CD4-positive, CD25-positive, alpha-beta regulatory T cell (primary cell): ENCODE measurements at regions not wholly inside any gene's neighbourhood (a gene's known extent, or its start where the extent isn't known, plus 50 kb on each side); places are given as distances from the start of the nearest gene placed in this dataset.

Source experiments
- ATAC-seq, 2 donors: fragments of 150-1000 bp; cut with Tn5 transposase; one replicate each; pipeline ENCODE4 v1.10.0; 2021; ENCODE audit warnings: low read depth in 2 of 2, moderate number of reproducible peaks in 2 of 2, moderate library complexity in 1 of 2
- DNase-seq, 3 donors: peaks; one replicate each; pipeline versions ENCODE4 v3.0.0 to v3.0.0-alpha.2; 2012 to 2022; ENCODE audit warnings: mixed read lengths in 1 of 3
- H3K27ac ChIP-seq: one replicate; pipeline ENCODE4 v1.7.0; 2013; ENCODE audit warnings: mild to moderate bottlenecking, low read length; ENCODE audit not compliant: insufficient read depth, poor library complexity, severe bottlenecking
- H3K27me3 ChIP-seq: one replicate; pipeline ENCODE4 v1.7.0; 2013; ENCODE audit warnings: low read length; ENCODE audit not compliant: control insufficient read depth, insufficient read depth
- H3K36me3 ChIP-seq: one replicate; pipeline ENCODE4 v1.7.0; 2013; ENCODE audit warnings: mild to moderate bottlenecking, low read length, moderate library complexity; ENCODE audit not compliant: control insufficient read depth, insufficient read depth
- H3K4me1 ChIP-seq: 2 replicates; pipeline ENCODE4 v1.7.0; 2013; ENCODE audit warnings: mild to moderate bottlenecking, low read length; ENCODE audit not compliant: insufficient read depth, control insufficient read depth, poor library complexity, severe bottlenecking
- H3K4me3 ChIP-seq: one replicate; pipeline ENCODE4 v1.7.0; 2013; ENCODE audit warnings: low read depth, mild to moderate bottlenecking, low read length, moderate library complexity
- H3K9me3 ChIP-seq, 2 experiments: 1 replicate in 1 of 2; 2 replicates in 1 of 2; pipeline ENCODE4 v1.7.0; 2013; ENCODE audit warnings: low read length in 2 of 2, mild to moderate bottlenecking in 1 of 2, moderate library complexity in 1 of 2; ENCODE audit not compliant: control insufficient read depth in 2 of 2
- H3K27ac Mint-ChIP-seq, 3 donors: one replicate each; pipeline ENCODE4 v1.8.0; 2020 to 2022; ENCODE audit warnings: mild to moderate bottlenecking in 3 of 3, mixed read lengths in 3 of 3, moderate library complexity in 2 of 3
- H3K27me3 Mint-ChIP-seq: one replicate; pipeline ENCODE4 v1.8.0; 2022; ENCODE audit warnings: mild to moderate bottlenecking, mixed read lengths
- H3K36me3 Mint-ChIP-seq: one replicate; pipeline ENCODE4 v1.8.0; 2020; ENCODE audit warnings: mixed read lengths
- H3K4me1 Mint-ChIP-seq, 4 donors: one replicate each; pipeline ENCODE4 v1.8.0; 2020 to 2022; ENCODE audit warnings: mixed read lengths in 4 of 4, mild to moderate bottlenecking in 1 of 4
- H3K4me3 Mint-ChIP-seq, 4 donors: one replicate each; pipeline ENCODE4 v1.8.0; 2020 to 2022; ENCODE audit warnings: mild to moderate bottlenecking in 4 of 4, mixed read lengths in 4 of 4, moderate library complexity in 3 of 4
- H3K9me3 Mint-ChIP-seq, 7 donors: one replicate each; pipeline ENCODE4 v1.8.0; 2020 to 2022; ENCODE audit warnings: mixed read lengths in 7 of 7, mild to moderate bottlenecking in 3 of 7, moderate library complexity in 2 of 7

DNA sequence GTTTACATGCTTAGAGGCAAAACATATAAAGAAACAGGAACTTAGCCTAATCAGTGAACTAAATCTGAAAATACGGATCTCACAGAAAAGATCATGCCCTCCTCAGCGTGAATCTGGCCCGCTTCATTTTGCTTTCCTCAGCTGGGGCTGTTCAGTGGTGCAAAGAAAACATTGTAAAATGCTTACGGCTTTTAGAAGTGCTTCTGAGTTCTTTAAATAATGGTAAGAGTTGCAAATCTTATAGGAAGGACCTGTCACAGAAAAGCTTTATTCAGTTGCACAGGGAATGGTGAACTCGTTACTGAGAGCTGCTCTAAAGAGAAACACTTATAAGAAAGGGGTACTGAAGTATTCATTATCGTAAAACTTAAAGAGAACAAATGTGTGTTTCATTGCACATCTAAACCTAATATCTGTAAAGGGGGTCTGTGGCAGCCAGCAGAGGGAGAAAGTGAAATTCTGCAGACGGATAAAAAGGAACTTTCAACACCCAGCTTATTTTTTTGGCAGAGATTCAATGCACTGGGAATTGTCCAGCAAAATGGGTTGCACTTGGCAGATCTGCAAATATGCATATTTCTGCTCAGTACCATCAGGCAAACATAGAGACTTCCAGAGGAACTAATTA is 139.2 kb upstream of the ANK2 start:
- no peak for DNase-seq
- Mint-ChIP-seq H3K4me1 (peaks cover 0 to 4% (median 0%) of the 10 kb centered on the region in 4 donors), H3K27ac (no peak overlapping the region), H3K27me3 (peaks cover 9% of the 10 kb centered on the region), H3K36me3 (no peaks in the 10 kb centered on the region), H3K4me3 (no peak overlapping the region), H3K9me3 (peaks cover 0 to 2% (median 0%) of the 10 kb centered on the region in 7 donors)
- Histone ChIP-seq H3K4me1 (no peaks in the 10 kb centered on the region), H3K9me3 (no peaks in the 10 kb centered on the region), H3K27ac (no peak overlapping the region), H3K27me3 (peaks cover 4% of the 10 kb centered on the region), H3K4me3 (no peak overlapping the region), H3K36me3 (no peaks in the 10 kb centered on the region)
- no peak for ATAC-seq

DNA sequence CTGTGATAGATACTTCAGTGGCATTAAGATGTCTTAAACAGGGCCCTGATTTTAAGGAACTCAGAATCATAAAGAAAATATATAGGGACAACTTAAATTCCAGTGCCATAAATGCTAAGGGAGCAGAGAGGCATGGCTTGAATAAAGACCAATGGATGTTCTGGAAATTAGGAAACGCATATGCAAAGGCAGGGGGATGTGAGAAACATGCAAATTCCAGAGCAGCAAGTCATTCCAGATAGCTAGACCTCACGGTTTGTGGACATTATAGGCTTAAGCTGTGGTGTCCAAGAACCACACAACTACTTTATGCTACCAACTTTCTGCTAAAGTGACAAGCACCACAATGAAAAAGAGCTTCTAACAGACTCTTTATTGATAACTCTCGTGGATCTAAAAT is 132.6 kb upstream of the ANK2 start:
- H3K27me3 Mint-ChIP-seq = no peaks in the 10 kb centered on the region
- H3K4me1 ChIP-seq = no peaks in the 10 kb centered on the region
- H3K4me3 ChIP-seq = no peak overlapping the region
- H3K9me3 Mint-ChIP-seq = no peaks in the 10 kb centered on the region
- H3K4me1 Mint-ChIP-seq = no peaks in the 10 kb centered on the region
- DNase-seq = no peak
- H3K9me3 ChIP-seq = no peaks in the 10 kb centered on the region
- ATAC-seq = no peak
- no peaks in the 10 kb centered on the region for H3K36me3 ChIP-seq
- H3K36me3 Mint-ChIP-seq = no peaks in the 10 kb centered on the region
- no peak overlapping the region for H3K27ac ChIP-seq
- H3K27ac Mint-ChIP-seq = peak overlapping the region in 1 of 3 donors; percentile 11
- H3K27me3 ChIP-seq = peaks cover 2% of the 10 kb centered on the region
- no peak overlapping the region for H3K4me3 Mint-ChIP-seq

DNA sequence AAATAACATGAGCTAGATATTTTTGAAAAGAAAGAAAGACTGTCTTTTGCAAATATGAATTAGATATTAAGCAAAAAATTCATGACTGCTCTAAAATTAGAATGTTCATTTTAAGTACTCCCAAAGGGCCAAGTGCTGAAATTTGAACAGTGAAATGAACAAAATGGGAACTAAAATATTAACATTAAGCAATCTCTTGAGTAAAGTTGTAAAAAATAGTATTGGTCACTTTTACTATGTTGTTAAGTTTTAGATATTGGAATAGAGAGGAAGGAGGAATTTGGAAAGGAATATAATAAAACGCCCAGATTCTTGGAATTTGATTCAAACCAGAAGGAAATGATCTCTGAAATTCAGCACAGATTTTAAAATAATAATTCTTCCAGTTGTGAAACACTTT is 125.9 kb upstream of the ANK2 start:
- Histone ChIP-seq H3K27ac (no peak overlapping the region), H3K9me3 (no peaks in the 10 kb centered on the region), H3K4me1 (no peaks in the 10 kb centered on the region), H3K27me3 (no peaks in the 10 kb centered on the region), H3K4me3 (no peak overlapping the region), H3K36me3 (no peaks in the 10 kb centered on the region)
- no peak for ATAC-seq
- Mint-ChIP-seq H3K4me3 (no peak overlapping the region), H3K4me1 (no peaks in the 10 kb centered on the region), H3K36me3 (no peaks in the 10 kb centered on the region), H3K27me3 (peaks cover 5% of the 10 kb centered on the region), H3K27ac (no peak overlapping the region), H3K9me3 (no peaks in the 10 kb centered on the region)
- no peak for DNase-seq

DNA sequence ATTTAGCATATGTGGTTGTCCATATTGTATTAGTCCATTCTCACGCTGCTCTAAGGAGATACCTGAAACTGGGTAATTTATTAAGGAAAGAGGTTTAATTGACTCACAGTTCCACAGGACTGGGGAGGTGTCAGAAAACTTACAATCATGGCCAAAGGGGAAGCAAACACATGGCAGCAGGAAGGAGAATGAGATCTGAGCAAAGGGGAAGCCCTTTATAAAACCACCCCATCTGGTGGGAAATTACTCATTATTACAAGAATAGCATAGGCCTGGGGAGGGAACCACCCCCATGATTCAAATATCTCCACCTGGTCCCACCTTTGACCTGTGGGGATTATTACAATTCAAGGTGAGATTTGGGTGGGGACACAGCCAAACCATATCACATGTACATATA is 122.6 kb upstream of the ANK2 start:
- H3K4me1 Mint-ChIP-seq = no peaks in the 10 kb centered on the region
- H3K27ac Mint-ChIP-seq = no peak overlapping the region
- no peaks in the 10 kb centered on the region for H3K4me1 ChIP-seq
- no peaks in the 10 kb centered on the region for H3K36me3 ChIP-seq
- ATAC-seq (no peak), DNase-seq (no peak)
- peaks cover 0 to 2% (median 0%) of the 10 kb centered on the region in 7 donors for H3K9me3 Mint-ChIP-seq
- no peak overlapping the region for H3K4me3 Mint-ChIP-seq
- no peaks in the 10 kb centered on the region for H3K27me3 ChIP-seq
- H3K36me3 Mint-ChIP-seq = no peaks in the 10 kb centered on the region
- H3K9me3 ChIP-seq = no peaks in the 10 kb centered on the region
- H3K27ac ChIP-seq = no peak overlapping the region
- H3K4me3 ChIP-seq = no peak overlapping the region
- H3K27me3 Mint-ChIP-seq = peaks cover 5% of the 10 kb centered on the region

DNA sequence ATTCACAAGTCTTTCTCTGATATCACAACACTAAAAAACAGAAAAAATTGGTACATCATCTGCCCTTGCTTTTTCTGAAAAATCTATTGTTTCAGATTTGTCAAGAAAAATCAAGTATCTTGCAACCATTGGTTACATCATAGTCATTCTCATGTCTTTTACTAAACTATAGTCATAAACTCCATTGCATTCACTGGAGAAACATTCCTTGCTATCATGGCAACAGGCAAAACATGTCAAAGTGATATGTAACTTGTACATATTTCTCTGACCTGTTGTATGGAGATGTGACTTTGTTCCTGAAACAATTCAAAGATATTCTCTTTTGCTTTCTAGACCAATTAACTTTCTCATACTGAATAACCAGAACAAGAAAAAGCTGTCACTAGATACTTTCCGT is 121.9 kb upstream of the ANK2 start:
- Histone ChIP-seq H3K27me3 (no peaks in the 10 kb centered on the region), H3K9me3 (no peaks in the 10 kb centered on the region), H3K27ac (no peak overlapping the region), H3K4me1 (no peaks in the 10 kb centered on the region), H3K36me3 (no peaks in the 10 kb centered on the region), H3K4me3 (no peak overlapping the region)
- no peaks in the 10 kb centered on the region for H3K36me3 Mint-ChIP-seq
- H3K27ac Mint-ChIP-seq = no peak overlapping the region
- no peaks in the 10 kb centered on the region for H3K4me1 Mint-ChIP-seq
- ATAC-seq (no peak), DNase-seq (no peak)
- peaks cover 0 to 2% (median 0%) of the 10 kb centered on the region in 7 donors for H3K9me3 Mint-ChIP-seq
- H3K4me3 Mint-ChIP-seq = no peak overlapping the region
- no peaks in the 10 kb centered on the region for H3K27me3 Mint-ChIP-seq

DNA sequence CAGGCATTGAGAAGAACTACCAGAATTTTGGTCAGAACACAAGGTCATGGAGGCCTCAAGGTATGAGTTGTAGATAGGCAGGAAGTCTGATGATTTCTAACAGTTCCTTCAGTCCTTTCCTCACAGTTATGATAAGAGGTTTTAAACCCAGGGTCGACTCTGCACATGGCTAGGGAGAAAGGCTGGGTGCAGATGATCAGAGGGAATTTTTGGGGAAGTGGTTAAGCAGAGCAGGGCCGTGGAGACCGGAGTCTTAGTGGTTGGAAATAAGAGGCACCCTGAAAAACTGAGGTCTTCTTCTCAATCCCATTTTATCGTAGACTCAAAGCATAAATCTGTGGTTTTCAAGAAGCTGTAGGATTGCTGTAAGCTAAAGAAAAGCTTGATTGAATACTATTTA is 118.5 kb upstream of the ANK2 start:
- no peaks in the 10 kb centered on the region for H3K36me3 Mint-ChIP-seq
- H3K36me3 ChIP-seq = no peaks in the 10 kb centered on the region
- peaks cover 0 to 3% (median 0%) of the 10 kb centered on the region in 7 donors for H3K9me3 Mint-ChIP-seq
- no peak for DNase-seq
- ATAC-seq = no peak
- no peak overlapping the region for H3K4me3 ChIP-seq
- no peaks in the 10 kb centered on the region for H3K27me3 Mint-ChIP-seq
- H3K27ac ChIP-seq = no peak overlapping the region
- no peak overlapping the region for H3K4me3 Mint-ChIP-seq
- H3K27me3 ChIP-seq = no peaks in the 10 kb centered on the region
- no peak overlapping the region for H3K27ac Mint-ChIP-seq
- H3K9me3 ChIP-seq = no peaks in the 10 kb centered on the region
- no peaks in the 10 kb centered on the region for H3K4me1 ChIP-seq
- no peaks in the 10 kb centered on the region for H3K4me1 Mint-ChIP-seq

DNA sequence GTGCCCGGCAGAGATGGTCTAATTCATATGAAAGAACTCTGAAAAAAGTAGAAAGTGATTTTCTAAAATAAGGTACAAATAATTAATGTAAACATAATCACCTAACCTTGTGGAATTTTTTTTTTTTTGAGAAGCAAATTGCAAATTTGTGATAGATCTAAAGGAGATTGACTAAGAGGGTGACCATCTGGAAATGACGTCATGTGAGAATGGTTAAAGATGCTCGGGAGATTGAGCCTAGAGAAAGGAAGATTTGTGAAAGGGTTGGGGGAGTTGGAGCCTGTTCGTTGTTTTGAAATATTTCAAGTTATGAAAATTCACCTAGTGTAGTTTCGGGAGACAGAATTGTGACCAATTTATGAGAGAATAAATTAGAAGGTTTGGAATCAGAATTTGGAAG is 115.7 kb upstream of the ANK2 start:
- peaks cover 0 to 3% (median 0%) of the 10 kb centered on the region in 7 donors for H3K9me3 Mint-ChIP-seq
- no peaks in the 10 kb centered on the region for H3K36me3 ChIP-seq
- H3K27me3 Mint-ChIP-seq = peaks cover 4% of the 10 kb centered on the region
- no peak overlapping the region for H3K27ac ChIP-seq
- no peak for ATAC-seq
- DNase-seq = no peak
- peaks cover 2% of the 10 kb centered on the region for H3K27me3 ChIP-seq
- no peak overlapping the region for H3K4me3 Mint-ChIP-seq
- no peak overlapping the region for H3K27ac Mint-ChIP-seq
- no peaks in the 10 kb centered on the region for H3K9me3 ChIP-seq
- no peak overlapping the region for H3K4me3 ChIP-seq
- H3K36me3 Mint-ChIP-seq = no peaks in the 10 kb centered on the region
- no peaks in the 10 kb centered on the region for H3K4me1 Mint-ChIP-seq
- no peaks in the 10 kb centered on the region for H3K4me1 ChIP-seq

DNA sequence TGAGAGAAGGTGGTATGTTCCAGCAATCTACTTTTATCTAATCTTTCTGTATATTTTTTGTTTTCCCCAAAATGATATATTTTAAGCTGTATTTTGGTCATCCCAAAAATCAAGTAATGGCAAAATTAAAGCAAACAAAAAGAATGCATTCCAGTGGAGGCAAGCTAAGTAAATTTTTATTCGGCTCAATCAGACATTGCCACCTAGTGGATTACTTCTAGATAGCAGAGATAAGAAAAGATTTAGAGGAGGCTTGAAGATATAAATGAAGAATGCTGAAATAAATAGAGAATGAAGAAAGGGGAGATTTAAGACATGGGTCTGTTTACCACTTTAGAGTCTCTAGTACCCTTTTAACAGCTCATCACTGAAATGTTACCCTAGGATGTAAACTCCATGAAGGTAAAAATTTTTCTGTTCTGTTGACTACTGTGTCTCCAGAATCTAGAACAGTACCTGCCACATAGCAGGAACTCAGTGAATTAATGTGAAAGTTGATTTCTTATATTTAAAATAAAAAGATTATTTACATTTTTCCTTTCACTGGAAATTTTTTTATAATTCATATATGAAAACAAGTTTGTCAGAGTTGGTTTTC is 110.9 kb upstream of the ANK2 start:
- Mint-ChIP-seq H3K27me3 (peaks cover 4% of the 10 kb centered on the region), H3K4me3 (no peak overlapping the region), H3K9me3 (peaks cover 0 to 1% (median 0%) of the 10 kb centered on the region in 7 donors), H3K4me1 (no peaks in the 10 kb centered on the region), H3K36me3 (no peaks in the 10 kb centered on the region), H3K27ac (no peak overlapping the region)
- Histone ChIP-seq H3K36me3 (no peaks in the 10 kb centered on the region), H3K4me1 (no peaks in the 10 kb centered on the region), H3K27me3 (peaks cover 8% of the 10 kb centered on the region), H3K27ac (no peak overlapping the region), H3K4me3 (no peak overlapping the region), H3K9me3 (no peaks in the 10 kb centered on the region)
- ATAC-seq (no peak), DNase-seq (peak in 2 of 3 donors; percentile 4 to 28)
